ENCODE measurements at regions not wholly inside any gene's neighbourhood (a gene's known extent, or its start where the extent isn't known, plus 50 kb on each side); places are given as distances from the start of the nearest gene placed in this dataset.
"Not testable (repeated sequence)": the region's sequence is repeated elsewhere in the genome, so short reads cannot be mapped to it uniquely, and the experiment has no call there.

- FAIRE-seq, result no peak
These were observed 189.6 kb upstream of the PTGFR start for GRCh38 chr1:78301141-78301540.

GRCh38 chr1:78303620-78304019 is 187.2 kb upstream of the PTGFR start:
- FAIRE-seq, result no peak

GRCh38 chr1:78304341-78304740 is 186.4 kb upstream of the PTGFR start:
- no peak for FAIRE-seq

- FAIRE-seq, result no peak
These were observed 186.0 kb upstream of the PTGFR start for GRCh38 chr1:78304761-78305160.

GRCh38 chr1:78310261-78310660 is 180.5 kb upstream of the PTGFR start:
- FAIRE-seq, result not testable (repeated sequence)

- no peak for FAIRE-seq
These were observed 172.8 kb upstream of the PTGFR start for GRCh38 chr1:78318011-78318410.

- FAIRE-seq, result no peak
These were observed 171.2 kb upstream of the PTGFR start for GRCh38 chr1:78319603-78320002.

GRCh38 chr1:78322928-78323680 is 167.7 kb upstream of the PTGFR start:
- no peak for FAIRE-seq

- no peak for FAIRE-seq
These were observed 165.5 kb upstream of the PTGFR start for GRCh38 chr1:78325293-78325692.

- no peak for FAIRE-seq
These were observed 161.3 kb upstream of the PTGFR start for GRCh38 chr1:78329475-78329874.

- no peak for FAIRE-seq
These were observed 159.0 kb upstream of the PTGFR start for GRCh38 chr1:78331799-78332198.

GRCh38 chr1:78333502-78333901 is 157.3 kb upstream of the PTGFR start:
- peak; percentile 92 for FAIRE-seq

- peak; percentile 49 for FAIRE-seq
These were observed 156.7 kb upstream of the PTGFR start for GRCh38 chr1:78334114-78334513.

GRCh38 chr1:78334952-78335351 is 155.8 kb upstream of the PTGFR start:
- no peak for FAIRE-seq

GRCh38 chr1:78336751-78337150 is 154.0 kb upstream of the PTGFR start:
- FAIRE-seq, result not testable (repeated sequence)

- no peak for FAIRE-seq
These were observed 151.3 kb upstream of the PTGFR start for GRCh38 chr1:78339490-78339889.

- FAIRE-seq, result no peak
These were observed 150.8 kb upstream of the PTGFR start for GRCh38 chr1:78340006-78340405.

- no peak for FAIRE-seq
These were observed 142.1 kb upstream of the PTGFR start for GRCh38 chr1:78348496-78349284.

GRCh38 chr1:78351551-78352216 is 139.1 kb upstream of the PTGFR start:
- FAIRE-seq, result no peak

- no peak for FAIRE-seq
These were observed 135.1 kb upstream of the PTGFR start for GRCh38 chr1:78355656-78356055.

- FAIRE-seq, result no peak
These were observed 132.6 kb upstream of the PTGFR start for GRCh38 chr1:78358165-78358564.

GRCh38 chr1:78359666-78360065 is 131.1 kb upstream of the PTGFR start:
- FAIRE-seq, result no peak

GRCh38 chr1:78360584-78360983 is 130.2 kb upstream of the PTGFR start:
- FAIRE-seq, result no peak

GRCh38 chr1:78367700-78368099 is 123.1 kb upstream of the PTGFR start:
- FAIRE-seq, result no peak
